ENCODE measurements at regions not wholly inside any gene's neighbourhood (a gene's known extent, or its start where the extent isn't known, plus 50 kb on each side); places are given as distances from the start of the nearest gene placed in this dataset.

DNA sequence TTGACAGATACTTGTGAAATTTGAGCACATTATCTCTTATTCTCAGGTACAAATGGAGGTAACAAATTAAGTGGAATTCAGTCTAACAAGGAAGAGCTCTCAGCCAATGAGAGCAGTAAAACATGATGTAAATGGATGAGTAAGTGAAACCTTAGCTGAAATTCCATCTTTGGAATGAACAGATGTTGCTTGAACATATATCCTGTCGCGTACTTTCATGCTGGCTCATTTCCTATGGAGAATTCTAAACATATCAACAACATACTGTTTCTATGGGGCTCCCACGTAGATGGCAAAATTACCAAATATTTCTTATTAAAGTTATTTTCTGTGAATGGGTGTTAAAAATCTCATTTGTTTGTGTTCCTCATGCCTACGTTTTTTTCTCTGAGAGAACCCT is 256.3 kb upstream of the LINC00305 start:
- no peaks in the 10 kb centered on the region for H3K79me2 ChIP-seq (ENCODE audit: insufficient read depth, low read length)
- H3K9me3 ChIP-seq (ENCODE audit: low read length) = peaks cover 24% of the 10 kb centered on the region
- no peak for DNase-seq (ENCODE audit: low spot score)
- no peaks in the 10 kb centered on the region for H3K36me3 ChIP-seq (replicated peaks in 1 of 2; ENCODE audit: control insufficient read depth in 1 of 2, insufficient read depth in 2 of 2, low read length in 2 of 2)
- BruUV-seq (replicated peaks) = no TSS peak
- ChIA-PET POLR2A (no interaction called here), CTCF (ENCODE audit: low intra/inter-chr PET ratio, low total read pairs) (no interaction called here)
- no peaks in the 10 kb centered on the region; the same call in 1 of the 2 replicates for H3K4me1 ChIP-seq (ENCODE audit: insufficient read depth, low read length)
- 46% methylated on average over 4 of the region's 4 CpGs for WGBS (ENCODE audit: low lambda C conversion rate)
- H4K20me1 ChIP-seq (ENCODE audit: insufficient read depth, low read length) = no peaks in the 10 kb centered on the region
- in situ Hi-C loops (cut with HindIII; ENCODE audit: extremely low pct_ligation_motif_present, low pct_unique_long_range_greater_than_20kb) (no loop called here), intact Hi-C loops (cut with micrococcal nuclease; ENCODE audit: unreplicated experiment) (loop anchor here (5.0 kb wide), 1 partner anchor 388 kb away; no protein-coding TSS in a partner anchor)
- FAIRE-seq = no peak
- H3K27me3 ChIP-seq (ENCODE audit: control insufficient read depth in 1 of 2, insufficient read depth in 2 of 2, low read length in 2 of 2) = no peaks in the 10 kb centered on the region
- no peak overlapping the region for H3K4me2 ChIP-seq (ENCODE audit: low read depth, low read length)
- H2AFZ ChIP-seq (ENCODE audit: low read length) = no peak overlapping the region
- no peak for ATAC-seq
- no peak overlapping the region for H3K27ac ChIP-seq (ENCODE audit: extremely low read length, insufficient read depth, low read length)
- H3K4me3 ChIP-seq (replicated peaks in 1 of 3; ENCODE audit: insufficient read depth in 1 of 3, low read depth in 2 of 3, low read length in 3 of 3) = no peak overlapping the region
- TF ChIP-seq, protein P1, sequence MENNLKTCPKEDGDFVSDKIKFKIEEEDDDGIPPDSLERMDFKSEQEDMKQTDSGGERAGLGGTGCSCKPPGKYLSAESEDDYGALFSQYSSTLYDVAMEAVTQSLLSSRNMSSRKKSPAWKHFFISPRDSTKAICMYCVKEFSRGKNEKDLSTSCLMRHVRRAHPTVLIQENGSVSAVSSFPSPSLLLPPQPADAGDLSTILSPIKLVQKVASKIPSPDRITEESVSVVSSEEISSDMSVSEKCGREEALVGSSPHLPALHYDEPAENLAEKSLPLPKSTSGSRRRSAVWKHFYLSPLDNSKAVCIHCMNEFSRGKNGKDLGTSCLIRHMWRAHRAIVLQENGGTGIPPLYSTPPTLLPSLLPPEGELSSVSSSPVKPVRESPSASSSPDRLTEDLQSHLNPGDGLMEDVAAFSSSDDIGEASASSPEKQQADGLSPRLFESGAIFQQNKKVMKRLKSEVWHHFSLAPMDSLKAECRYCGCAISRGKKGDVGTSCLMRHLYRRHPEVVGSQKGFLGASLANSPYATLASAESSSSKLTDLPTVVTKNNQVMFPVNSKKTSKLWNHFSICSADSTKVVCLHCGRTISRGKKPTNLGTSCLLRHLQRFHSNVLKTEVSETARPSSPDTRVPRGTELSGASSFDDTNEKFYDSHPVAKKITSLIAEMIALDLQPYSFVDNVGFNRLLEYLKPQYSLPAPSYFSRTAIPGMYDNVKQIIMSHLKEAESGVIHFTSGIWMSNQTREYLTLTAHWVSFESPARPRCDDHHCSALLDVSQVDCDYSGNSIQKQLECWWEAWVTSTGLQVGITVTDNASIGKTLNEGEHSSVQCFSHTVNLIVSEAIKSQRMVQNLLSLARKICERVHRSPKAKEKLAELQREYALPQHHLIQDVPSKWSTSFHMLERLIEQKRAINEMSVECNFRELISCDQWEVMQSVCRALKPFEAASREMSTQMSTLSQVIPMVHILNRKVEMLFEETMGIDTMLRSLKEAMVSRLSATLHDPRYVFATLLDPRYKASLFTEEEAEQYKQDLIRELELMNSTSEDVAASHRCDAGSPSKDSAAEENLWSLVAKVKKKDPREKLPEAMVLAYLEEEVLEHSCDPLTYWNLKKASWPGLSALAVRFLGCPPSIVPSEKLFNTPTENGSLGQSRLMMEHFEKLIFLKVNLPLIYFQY (CRISPR knock-in tag; IDR thresholded peaks at IDR 0.05; ENCODE audit: borderline replicate concordance) = no peak
- no peak for TF ChIP-seq SOX13 (IDR thresholded peaks at IDR 0.05)
- no peak for TF ChIP-seq SOX13 (CRISPR knock-in tag; conservative IDR thresholded peaks at IDR 0.05 in 1 of 2, IDR thresholded peaks at IDR 0.05 in 1 of 2)
- TF ChIP-seq MBNL3 (CRISPR knock-in tag; conservative IDR thresholded peaks at IDR 0.05) = no peak
- TF ChIP-seq MNT (IDR thresholded peaks at IDR 0.05) = no peak
- no peak for TF ChIP-seq ZNF609 (CRISPR knock-in tag; IDR thresholded peaks at IDR 0.05; ENCODE audit: borderline replicate concordance)
- TF ChIP-seq, protein P2, sequence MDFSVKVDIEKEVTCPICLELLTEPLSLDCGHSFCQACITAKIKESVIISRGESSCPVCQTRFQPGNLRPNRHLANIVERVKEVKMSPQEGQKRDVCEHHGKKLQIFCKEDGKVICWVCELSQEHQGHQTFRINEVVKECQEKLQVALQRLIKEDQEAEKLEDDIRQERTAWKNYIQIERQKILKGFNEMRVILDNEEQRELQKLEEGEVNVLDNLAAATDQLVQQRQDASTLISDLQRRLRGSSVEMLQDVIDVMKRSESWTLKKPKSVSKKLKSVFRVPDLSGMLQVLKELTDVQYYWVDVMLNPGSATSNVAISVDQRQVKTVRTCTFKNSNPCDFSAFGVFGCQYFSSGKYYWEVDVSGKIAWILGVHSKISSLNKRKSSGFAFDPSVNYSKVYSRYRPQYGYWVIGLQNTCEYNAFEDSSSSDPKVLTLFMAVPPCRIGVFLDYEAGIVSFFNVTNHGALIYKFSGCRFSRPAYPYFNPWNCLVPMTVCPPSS (IDR thresholded peaks at IDR 0.05) = no peak
- no peak overlapping the region for H3K9ac ChIP-seq (ENCODE audit: insufficient read depth, low read depth, low read length)
